ENCODE measurements at regions not wholly inside any gene's neighbourhood (a gene's known extent, or its start where the extent isn't known, plus 50 kb on each side); places are given as distances from the start of the nearest gene placed in this dataset.

DNA sequence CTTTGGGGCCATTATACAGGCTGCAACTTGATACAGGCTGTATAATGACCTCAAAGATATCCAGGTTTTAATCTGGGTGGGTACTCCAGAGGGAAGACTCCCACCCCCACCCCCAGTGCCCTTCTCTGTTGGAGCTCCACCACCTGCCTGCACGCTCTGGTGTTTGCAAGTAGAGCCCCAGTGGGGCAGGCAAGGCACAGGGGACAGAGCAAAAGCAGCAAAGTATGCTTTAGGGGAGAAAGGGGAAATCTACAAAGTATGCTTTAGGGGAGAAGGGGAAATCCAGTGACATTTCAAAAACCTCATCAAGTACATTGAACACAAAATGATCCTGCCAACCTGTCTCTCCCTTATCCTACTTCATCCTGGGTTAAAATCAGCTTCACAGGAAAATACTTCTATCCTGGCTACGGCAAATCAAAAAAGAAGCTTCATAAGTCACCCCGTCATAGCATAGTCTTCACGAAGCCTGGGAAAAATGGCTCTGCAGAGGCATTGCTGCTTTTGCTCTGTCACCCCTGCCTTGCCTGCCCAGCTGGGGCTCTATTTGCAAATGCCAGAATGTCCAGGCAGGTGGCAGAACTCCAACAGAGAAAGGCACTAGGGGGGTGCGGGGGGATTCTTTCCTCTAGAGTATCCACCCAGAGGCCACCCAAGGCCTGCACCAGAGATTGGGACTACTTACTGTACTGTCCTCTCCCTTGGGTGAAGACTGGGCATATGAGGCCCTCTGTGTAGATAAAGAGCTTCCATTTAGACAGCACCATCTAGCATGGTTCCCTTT lies 60.9 kb upstream of the ATP11B start:
- H3K27me3 ChIP-seq (ENCODE audit: control insufficient read depth, insufficient read depth, low read length), result peaks cover 5% of the 10 kb centered on the region; the same call in 1 of the 2 replicates
- no peak overlapping the region for H3K27ac ChIP-seq (ENCODE audit: low read length)
- no peaks in the 10 kb centered on the region for H3K36me3 ChIP-seq (ENCODE audit: control insufficient read depth, insufficient read depth, low read length)
- in situ Hi-C loops (cut with HindIII; ENCODE audit: low pct_unique_long_range_greater_than_20kb, low sequenced_read_pairs), result no loop called here
- H3K4me3 ChIP-seq (ENCODE audit: low read depth in 2 of 2, low read length in 2 of 2), result no peak overlapping the region
- no peaks in the 10 kb centered on the region for H3K9me3 ChIP-seq (ENCODE audit: control insufficient read depth, insufficient read depth, low read depth, low read length)
- ChIA-PET CTCF (no interaction called here), POLR2A (no interaction called here)
- ATAC-seq (no peak), DNase-seq (ENCODE audit: low read depth, low spot score) (no peak)
- TF ChIP-seq POLR2AphosphoS5 (IDR thresholded peaks at IDR 0.05; ENCODE audit: low read depth, low read length), result no peak
- TF ChIP-seq TCF7L2 (IDR thresholded peaks at IDR 0.05; ENCODE audit: low read depth, low read length), result no peak
- TF ChIP-seq, protein P1, sequence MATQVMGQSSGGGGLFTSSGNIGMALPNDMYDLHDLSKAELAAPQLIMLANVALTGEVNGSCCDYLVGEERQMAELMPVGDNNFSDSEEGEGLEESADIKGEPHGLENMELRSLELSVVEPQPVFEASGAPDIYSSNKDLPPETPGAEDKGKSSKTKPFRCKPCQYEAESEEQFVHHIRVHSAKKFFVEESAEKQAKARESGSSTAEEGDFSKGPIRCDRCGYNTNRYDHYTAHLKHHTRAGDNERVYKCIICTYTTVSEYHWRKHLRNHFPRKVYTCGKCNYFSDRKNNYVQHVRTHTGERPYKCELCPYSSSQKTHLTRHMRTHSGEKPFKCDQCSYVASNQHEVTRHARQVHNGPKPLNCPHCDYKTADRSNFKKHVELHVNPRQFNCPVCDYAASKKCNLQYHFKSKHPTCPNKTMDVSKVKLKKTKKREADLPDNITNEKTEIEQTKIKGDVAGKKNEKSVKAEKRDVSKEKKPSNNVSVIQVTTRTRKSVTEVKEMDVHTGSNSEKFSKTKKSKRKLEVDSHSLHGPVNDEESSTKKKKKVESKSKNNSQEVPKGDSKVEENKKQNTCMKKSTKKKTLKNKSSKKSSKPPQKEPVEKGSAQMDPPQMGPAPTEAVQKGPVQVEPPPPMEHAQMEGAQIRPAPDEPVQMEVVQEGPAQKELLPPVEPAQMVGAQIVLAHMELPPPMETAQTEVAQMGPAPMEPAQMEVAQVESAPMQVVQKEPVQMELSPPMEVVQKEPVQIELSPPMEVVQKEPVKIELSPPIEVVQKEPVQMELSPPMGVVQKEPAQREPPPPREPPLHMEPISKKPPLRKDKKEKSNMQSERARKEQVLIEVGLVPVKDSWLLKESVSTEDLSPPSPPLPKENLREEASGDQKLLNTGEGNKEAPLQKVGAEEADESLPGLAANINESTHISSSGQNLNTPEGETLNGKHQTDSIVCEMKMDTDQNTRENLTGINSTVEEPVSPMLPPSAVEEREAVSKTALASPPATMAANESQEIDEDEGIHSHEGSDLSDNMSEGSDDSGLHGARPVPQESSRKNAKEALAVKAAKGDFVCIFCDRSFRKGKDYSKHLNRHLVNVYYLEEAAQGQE (IDR thresholded peaks at IDR 0.05; ENCODE audit: insufficient read depth in 1 of 2, low read depth in 2 of 2, low read length in 1 of 2), result no peak
- TF ChIP-seq SIN3A (IDR thresholded peaks at IDR 0.05; ENCODE audit: borderline replicate concordance, insufficient read depth, low read depth, low read length), result no peak
- TF ChIP-seq, protein P2, sequence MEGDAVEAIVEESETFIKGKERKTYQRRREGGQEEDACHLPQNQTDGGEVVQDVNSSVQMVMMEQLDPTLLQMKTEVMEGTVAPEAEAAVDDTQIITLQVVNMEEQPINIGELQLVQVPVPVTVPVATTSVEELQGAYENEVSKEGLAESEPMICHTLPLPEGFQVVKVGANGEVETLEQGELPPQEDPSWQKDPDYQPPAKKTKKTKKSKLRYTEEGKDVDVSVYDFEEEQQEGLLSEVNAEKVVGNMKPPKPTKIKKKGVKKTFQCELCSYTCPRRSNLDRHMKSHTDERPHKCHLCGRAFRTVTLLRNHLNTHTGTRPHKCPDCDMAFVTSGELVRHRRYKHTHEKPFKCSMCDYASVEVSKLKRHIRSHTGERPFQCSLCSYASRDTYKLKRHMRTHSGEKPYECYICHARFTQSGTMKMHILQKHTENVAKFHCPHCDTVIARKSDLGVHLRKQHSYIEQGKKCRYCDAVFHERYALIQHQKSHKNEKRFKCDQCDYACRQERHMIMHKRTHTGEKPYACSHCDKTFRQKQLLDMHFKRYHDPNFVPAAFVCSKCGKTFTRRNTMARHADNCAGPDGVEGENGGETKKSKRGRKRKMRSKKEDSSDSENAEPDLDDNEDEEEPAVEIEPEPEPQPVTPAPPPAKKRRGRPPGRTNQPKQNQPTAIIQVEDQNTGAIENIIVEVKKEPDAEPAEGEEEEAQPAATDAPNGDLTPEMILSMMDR (IDR thresholded peaks at IDR 0.05), result no peak
- no TSS peak for BruUV-seq (replicated peaks)
- intact Hi-C loops (cut with micrococcal nuclease; ENCODE audit: unreplicated experiment), result no loop called here
- H3K4me1 ChIP-seq (ENCODE audit: control insufficient read depth, insufficient read depth, low read length), result no peaks in the 10 kb centered on the region

DNA sequence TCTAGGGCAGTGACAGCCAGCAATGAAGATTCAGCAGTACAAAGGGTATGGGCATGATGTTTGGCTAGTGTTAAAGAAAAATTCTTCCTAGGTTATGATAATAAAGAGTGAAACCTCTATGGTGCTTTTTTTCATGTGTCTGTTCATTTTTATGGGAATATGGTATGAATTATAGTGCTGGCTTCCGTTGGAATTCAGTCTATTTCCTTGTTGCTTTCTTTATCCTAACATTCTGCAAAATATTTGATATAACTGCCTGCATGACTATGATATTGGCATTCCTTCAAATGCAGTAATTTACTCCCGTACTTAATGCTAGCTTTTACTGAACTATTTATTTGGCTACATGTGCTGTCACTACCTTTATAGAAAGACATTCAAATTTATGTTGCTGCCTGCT lies 57.6 kb upstream of the ATP11B start:
- Histone ChIP-seq H3K4me3 (ENCODE audit: low read depth in 2 of 2, low read length in 2 of 2) (no peak overlapping the region), H3K4me1 (ENCODE audit: control insufficient read depth, insufficient read depth, low read length) (no peaks in the 10 kb centered on the region), H3K27me3 (ENCODE audit: control insufficient read depth, insufficient read depth, low read length) (peaks cover 10% of the 10 kb centered on the region; the same call in 1 of the 2 replicates), H3K9me3 (ENCODE audit: control insufficient read depth, insufficient read depth, low read depth, low read length) (no peaks in the 10 kb centered on the region), H3K27ac (ENCODE audit: low read length) (no peak overlapping the region), H3K36me3 (ENCODE audit: control insufficient read depth, insufficient read depth, low read length) (no peaks in the 10 kb centered on the region)
- intact Hi-C loops (cut with micrococcal nuclease; ENCODE audit: unreplicated experiment) (no loop called here), in situ Hi-C loops (cut with HindIII; ENCODE audit: low pct_unique_long_range_greater_than_20kb, low sequenced_read_pairs) (no loop called here)
- DNase-seq (ENCODE audit: low read depth, low spot score) (no peak), ATAC-seq (no peak)
- TF ChIP-seq, protein P1 (IDR thresholded peaks at IDR 0.05; ENCODE audit: insufficient read depth in 1 of 2, low read depth in 2 of 2, low read length in 1 of 2), result no peak
- TF ChIP-seq POLR2AphosphoS5 (IDR thresholded peaks at IDR 0.05; ENCODE audit: low read depth, low read length) (no peak), SIN3A (IDR thresholded peaks at IDR 0.05; ENCODE audit: borderline replicate concordance, insufficient read depth, low read depth, low read length) (no peak), TCF7L2 (IDR thresholded peaks at IDR 0.05; ENCODE audit: low read depth, low read length) (no peak)
- TF ChIP-seq, protein P2 (IDR thresholded peaks at IDR 0.05), result no peak
- POLR2A ChIA-PET, result no interaction called here
- CTCF ChIA-PET, result no interaction called here
- no TSS peak for BruUV-seq (replicated peaks)

Measured in Panc1 (cell line).